Natural killer cell (primary cell): ENCODE measurements at regions not wholly inside any gene's neighbourhood (a gene's known extent, or its start where the extent isn't known, plus 50 kb on each side); places are given as distances from the start of the nearest gene placed in this dataset.
"Not testable (repeated sequence)": the region's sequence is repeated elsewhere in the genome, so short reads cannot be mapped to it uniquely, and the experiment has no call there.

Source experiments
- ATAC-seq, 3 donors: fragments of 150-1000 bp in 2 of 3; fragments of 200-7000 bp in 1 of 3; cut with Tn5 transposase; 1 replicate in 1 of 3; 2 replicates in 2 of 3; pipeline ENCODE4 v1.10.0; 2021; ENCODE audit warnings: mild to moderate bottlenecking in 2 of 3, moderate library complexity in 2 of 3
- DNase-seq, 2 donors: peaks; one replicate each; pipeline versions ENCODE4 v3.0.0 to v3.0.0-alpha.2; 2013 to 2021; ENCODE audit warnings: mixed read lengths in 1 of 2
- H3K27ac ChIP-seq: one replicate; pipeline ENCODE4 v1.5.1; 2013; ENCODE audit warnings: mild to moderate bottlenecking, low read length
- H3K27me3 ChIP-seq: one replicate; pipeline ENCODE4 v1.6.1; 2013; ENCODE audit warnings: low read length; ENCODE audit not compliant: control insufficient read depth, insufficient read depth
- H3K36me3 ChIP-seq: one replicate; pipeline ENCODE4 v1.6.1; 2013; ENCODE audit warnings: low read length; ENCODE audit not compliant: control insufficient read depth, insufficient read depth
- H3K4me1 ChIP-seq: one replicate; pipeline ENCODE4 v1.6.1; 2013; ENCODE audit warnings: low read length; ENCODE audit not compliant: control insufficient read depth, insufficient read depth
- H3K4me3 ChIP-seq: one replicate; pipeline ENCODE4 v1.5.1; 2013; ENCODE audit warnings: low read length
- H3K9me3 ChIP-seq: one replicate; pipeline ENCODE4 v1.6.1; 2013; ENCODE audit warnings: low read length; ENCODE audit not compliant: control insufficient read depth, insufficient read depth
- H3K27ac Mint-ChIP-seq, 2 donors: one replicate each; pipeline ENCODE4 v1.8.0; 2022; ENCODE audit warnings: mild to moderate bottlenecking in 2 of 2, mixed read lengths in 2 of 2, moderate library complexity in 1 of 2
- H3K27me3 Mint-ChIP-seq, 2 donors: one replicate each; pipeline ENCODE4 v1.8.0; 2022; ENCODE audit warnings: low read depth in 2 of 2, mixed read lengths in 2 of 2
- H3K36me3 Mint-ChIP-seq: one replicate; pipeline ENCODE4 v1.8.0; 2022; ENCODE audit warnings: mixed read lengths
- H3K4me1 Mint-ChIP-seq, 2 donors: one replicate each; pipeline ENCODE4 v1.8.0; 2022; ENCODE audit warnings: mixed read lengths in 2 of 2
- H3K4me3 Mint-ChIP-seq: one replicate; pipeline ENCODE4 v1.8.0; 2022; ENCODE audit warnings: mild to moderate bottlenecking, moderate library complexity, mixed read lengths
- H3K9me3 Mint-ChIP-seq, 2 donors: one replicate each; pipeline ENCODE4 v1.8.0; 2022; ENCODE audit warnings: mixed read lengths in 2 of 2
- WGBS: methylation state at CpG from one replicate; pipeline ENCODE4 v1.1.7; 2013; ENCODE audit warnings: missing lambda C conversion rate; ENCODE audit not compliant: insufficient coverage; 5-methylcytosine and 5-hydroxymethylcytosine counted together
- intact Hi-C: fragments of 100-400 bp; cut with micrococcal nuclease; formaldehyde crosslinking; loops from one replicate; pipeline ENCODE4 v1.14.2; 2022
- TF ChIP-seq, protein P1 (sequence below): fragments of 200-600 bp; IDR thresholded peaks from one replicate; pipeline ENCODE4 v1.8.0; 2022; ENCODE audit warnings: antibody characterized with exemption

DNA sequence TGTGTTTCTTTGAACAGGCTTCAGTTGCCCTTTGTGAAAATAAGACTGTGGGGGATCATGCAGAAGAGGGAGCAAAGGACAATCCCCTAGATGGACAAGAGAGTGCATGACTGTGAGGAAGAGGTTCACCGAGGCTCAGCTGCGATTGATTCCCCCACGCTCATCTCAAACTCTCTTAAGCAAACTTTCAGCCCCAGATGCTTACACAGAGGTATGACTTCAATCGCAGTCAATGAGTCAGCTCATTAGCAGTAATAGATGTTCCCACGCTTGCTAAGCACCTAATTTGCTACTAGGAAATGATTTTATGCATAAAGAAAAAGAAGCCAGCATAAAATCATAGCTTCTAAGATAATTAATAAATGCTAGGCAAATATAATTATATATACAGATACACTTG is 2256.1 kb upstream of the AGA start:
- TF ChIP-seq, protein P1, sequence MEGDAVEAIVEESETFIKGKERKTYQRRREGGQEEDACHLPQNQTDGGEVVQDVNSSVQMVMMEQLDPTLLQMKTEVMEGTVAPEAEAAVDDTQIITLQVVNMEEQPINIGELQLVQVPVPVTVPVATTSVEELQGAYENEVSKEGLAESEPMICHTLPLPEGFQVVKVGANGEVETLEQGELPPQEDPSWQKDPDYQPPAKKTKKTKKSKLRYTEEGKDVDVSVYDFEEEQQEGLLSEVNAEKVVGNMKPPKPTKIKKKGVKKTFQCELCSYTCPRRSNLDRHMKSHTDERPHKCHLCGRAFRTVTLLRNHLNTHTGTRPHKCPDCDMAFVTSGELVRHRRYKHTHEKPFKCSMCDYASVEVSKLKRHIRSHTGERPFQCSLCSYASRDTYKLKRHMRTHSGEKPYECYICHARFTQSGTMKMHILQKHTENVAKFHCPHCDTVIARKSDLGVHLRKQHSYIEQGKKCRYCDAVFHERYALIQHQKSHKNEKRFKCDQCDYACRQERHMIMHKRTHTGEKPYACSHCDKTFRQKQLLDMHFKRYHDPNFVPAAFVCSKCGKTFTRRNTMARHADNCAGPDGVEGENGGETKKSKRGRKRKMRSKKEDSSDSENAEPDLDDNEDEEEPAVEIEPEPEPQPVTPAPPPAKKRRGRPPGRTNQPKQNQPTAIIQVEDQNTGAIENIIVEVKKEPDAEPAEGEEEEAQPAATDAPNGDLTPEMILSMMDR: no peak
- H3K27ac Mint-ChIP-seq: no peak overlapping the region
- H3K9me3 Mint-ChIP-seq: peaks cover 4 to 13% of the 10 kb centered on the region in 2 donors
- H3K27me3 ChIP-seq: no peaks in the 10 kb centered on the region
- no peak overlapping the region for H3K4me3 Mint-ChIP-seq
- H3K27me3 Mint-ChIP-seq: no peaks in the 10 kb centered on the region
- H3K4me1 Mint-ChIP-seq: no peaks in the 10 kb centered on the region
- no peak overlapping the region for H3K27ac ChIP-seq
- ATAC-seq (no peak), DNase-seq (no peak)
- no peaks in the 10 kb centered on the region for H3K36me3 Mint-ChIP-seq
- intact Hi-C loops: no loop called here
- no peaks in the 10 kb centered on the region for H3K36me3 ChIP-seq
- no peak overlapping the region for H3K4me3 ChIP-seq
- no peaks in the 10 kb centered on the region for H3K9me3 ChIP-seq
- WGBS: 95% methylated on average over 4 of the region's 5 CpGs
- no peaks in the 10 kb centered on the region for H3K4me1 ChIP-seq

DNA sequence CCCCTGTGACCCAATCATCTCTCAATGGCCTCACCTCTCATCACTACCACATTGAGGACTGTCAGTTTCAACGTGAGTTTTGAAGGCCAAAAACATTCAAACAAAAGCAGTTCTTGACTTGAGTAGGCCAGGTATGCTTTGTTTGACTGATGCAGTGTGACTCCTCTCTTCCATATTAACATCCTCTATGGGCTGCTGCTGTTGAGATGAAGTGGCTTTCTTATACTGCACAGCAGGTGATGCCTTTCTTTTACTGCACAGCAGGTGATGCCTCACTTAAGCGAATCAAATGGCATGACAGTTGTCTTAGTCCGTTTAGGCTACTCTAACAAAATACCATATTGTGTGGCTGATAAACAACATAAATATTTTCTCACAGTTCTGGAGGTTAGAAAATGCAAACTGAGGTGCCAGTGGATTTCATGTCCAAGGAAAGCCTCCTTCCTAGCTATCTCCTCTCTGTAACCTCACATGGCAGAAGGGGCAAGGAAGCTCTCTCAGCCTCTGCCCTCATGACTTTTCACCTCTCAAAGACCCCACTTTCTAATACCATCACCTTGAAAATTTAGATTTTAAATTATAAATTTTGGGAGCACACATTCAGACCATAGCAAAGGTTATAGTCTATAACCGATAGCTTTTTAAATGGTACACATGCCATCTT is 2267.9 kb upstream of the AGA start:
- DNase-seq (no peak), ATAC-seq (no peak)
- no peaks in the 10 kb centered on the region for H3K27me3 ChIP-seq
- Mint-ChIP-seq H3K4me1 (peaks cover 0 to 6% of the 10 kb centered on the region in 2 donors), H3K27ac (no peak overlapping the region), H3K27me3 (no peaks in the 10 kb centered on the region), H3K9me3 (peaks cover 2 to 8% of the 10 kb centered on the region in 2 donors), H3K4me3 (no peak overlapping the region), H3K36me3 (no peaks in the 10 kb centered on the region)
- no peaks in the 10 kb centered on the region for H3K36me3 ChIP-seq
- peaks cover 6% of the 10 kb centered on the region for H3K9me3 ChIP-seq
- no peaks in the 10 kb centered on the region for H3K4me1 ChIP-seq
- WGBS: 54% methylated on average over 2 of the region's 4 CpGs
- H3K4me3 ChIP-seq: no peak overlapping the region
- no peak overlapping the region for H3K27ac ChIP-seq
- TF ChIP-seq, protein P1: no peak
- intact Hi-C loops: no loop called here

DNA sequence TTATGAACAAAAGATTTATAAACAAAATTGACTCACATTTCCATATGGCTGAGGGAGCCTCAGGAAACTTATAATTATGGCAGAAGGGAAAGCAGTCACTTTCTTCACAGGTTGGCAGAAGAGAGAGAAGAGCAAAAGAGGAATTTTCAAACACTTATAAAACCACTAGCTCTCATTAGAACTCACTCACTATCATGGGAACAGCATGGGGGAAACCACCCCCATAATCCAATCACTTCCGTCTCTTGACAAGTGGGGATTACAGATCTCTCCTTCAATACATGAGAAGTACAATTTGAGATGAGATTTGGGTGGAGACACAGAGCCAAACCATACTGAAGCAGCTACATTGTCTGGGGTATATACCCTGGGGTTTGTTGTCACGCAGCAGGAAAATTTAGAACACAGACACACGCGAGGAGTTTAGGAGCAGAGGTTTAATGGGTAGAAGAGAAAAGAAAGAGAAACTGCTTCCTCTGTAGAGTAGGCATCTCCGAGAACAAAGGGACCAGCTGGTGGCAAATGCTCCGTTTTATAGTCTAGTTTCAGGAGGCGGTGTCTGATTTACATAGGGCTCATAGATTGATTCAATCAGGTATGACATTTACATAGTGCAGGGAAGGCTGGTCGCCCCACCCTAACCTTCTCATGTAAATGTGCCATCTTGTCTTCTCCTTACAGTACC is 2277.7 kb upstream of the AGA start:
- H3K36me3 Mint-ChIP-seq: peaks cover 14% of the 10 kb centered on the region

DNA sequence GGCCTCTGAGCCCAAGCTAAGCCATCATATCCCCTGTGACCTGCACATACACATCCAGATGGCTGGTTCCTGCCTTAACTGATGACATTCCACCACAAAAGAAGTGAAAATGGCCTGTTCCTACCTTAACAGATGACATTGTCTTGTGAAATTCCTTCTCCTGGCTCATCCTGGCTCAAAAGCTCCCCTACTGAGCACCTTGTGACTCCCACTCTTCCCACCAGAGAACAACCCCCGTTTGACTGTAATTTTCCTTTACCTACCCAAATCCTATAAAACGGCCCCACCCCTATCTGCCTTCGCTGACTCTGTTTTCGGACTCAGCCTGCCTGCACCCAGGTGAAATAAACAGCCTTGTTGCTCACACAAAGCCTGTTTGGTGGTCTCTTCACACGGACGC is 2284.3 kb upstream of the AGA start:
- Mint-ChIP-seq H3K36me3 (peaks cover 12% of the 10 kb centered on the region), H3K9me3 (peaks cover 12 to 19% of the 10 kb centered on the region in 2 donors)
- H3K4me3 Mint-ChIP-seq, DNase-seq, intact Hi-C loops, H3K27me3 Mint-ChIP-seq, H3K27ac Mint-ChIP-seq, H3K27ac ChIP-seq, H3K27me3 ChIP-seq, ATAC-seq, H3K4me1 ChIP-seq, H3K9me3 ChIP-seq, H3K4me1 Mint-ChIP-seq, H3K4me3 ChIP-seq, H3K36me3 ChIP-seq: not testable (repeated sequence)
- WGBS: 91% methylated on average over 6 of the region's 6 CpGs

More for the DNA sequence above, 2277.7 kb upstream of the AGA start:
- no peaks in the 10 kb centered on the region for H3K4me1 ChIP-seq
- H3K36me3 ChIP-seq: no peaks in the 10 kb centered on the region
- no peak overlapping the region for H3K27ac ChIP-seq
- Mint-ChIP-seq H3K9me3 (peaks cover 13 to 19% of the 10 kb centered on the region in 2 donors), H3K27ac (no peak overlapping the region), H3K4me1 (no peaks in the 10 kb centered on the region), H3K27me3 (no peaks in the 10 kb centered on the region), H3K4me3 (no peak overlapping the region)
- H3K27me3 ChIP-seq: no peaks in the 10 kb centered on the region
- no peak overlapping the region for H3K4me3 ChIP-seq
- no peak for ATAC-seq
- DNase-seq: no peak
- WGBS: 93% methylated on average over 7 of the region's 8 CpGs
- H3K9me3 ChIP-seq: peaks cover 7% of the 10 kb centered on the region
- intact Hi-C loops: no loop called here
- TF ChIP-seq, protein P1: no peak
